ENCODE measurements at regions not wholly inside any gene's neighbourhood (a gene's known extent, or its start where the extent isn't known, plus 50 kb on each side); places are given as distances from the start of the nearest gene placed in this dataset.

GRCh38 chr15:93968773-93969172 is 262.6 kb upstream of the MCTP2 start:
- no peak overlapping the region for H3K9ac ChIP-seq (ENCODE audit: low read length in 3 of 3)
- no peak overlapping the region for H3K27ac ChIP-seq (ENCODE audit: low read depth in 2 of 2, low read length in 2 of 2)
- no peak overlapping the region for H3K4me3 ChIP-seq (ENCODE audit: low read length in 3 of 3)
- no peak for TF ChIP-seq CTCF (IDR thresholded peaks at IDR 0.05; ENCODE audit: borderline replicate concordance, extremely low read depth, insufficient read depth)
- FAIRE-seq = no peak
- no peaks in the 10 kb centered on the region for H3K36me3 ChIP-seq (ENCODE audit: control insufficient read depth in 2 of 3, insufficient read depth in 3 of 3, low read length in 3 of 3)
- H3K9me3 ChIP-seq (ENCODE audit: control insufficient read depth in 2 of 3, insufficient read depth in 1 of 3, low read length in 3 of 3) = no peaks in the 10 kb centered on the region
- no peaks in the 10 kb centered on the region for H3K4me1 ChIP-seq (ENCODE audit: control insufficient read depth in 2 of 3, insufficient read depth in 2 of 3, low read depth in 1 of 3, low read length in 3 of 3)
- no peaks in the 10 kb centered on the region for H3K27me3 ChIP-seq (ENCODE audit: control insufficient read depth, insufficient read depth, low read length)
- DNase-seq = no peak
- intact Hi-C loops (cut with DNase I) = no loop called here

DNA sequence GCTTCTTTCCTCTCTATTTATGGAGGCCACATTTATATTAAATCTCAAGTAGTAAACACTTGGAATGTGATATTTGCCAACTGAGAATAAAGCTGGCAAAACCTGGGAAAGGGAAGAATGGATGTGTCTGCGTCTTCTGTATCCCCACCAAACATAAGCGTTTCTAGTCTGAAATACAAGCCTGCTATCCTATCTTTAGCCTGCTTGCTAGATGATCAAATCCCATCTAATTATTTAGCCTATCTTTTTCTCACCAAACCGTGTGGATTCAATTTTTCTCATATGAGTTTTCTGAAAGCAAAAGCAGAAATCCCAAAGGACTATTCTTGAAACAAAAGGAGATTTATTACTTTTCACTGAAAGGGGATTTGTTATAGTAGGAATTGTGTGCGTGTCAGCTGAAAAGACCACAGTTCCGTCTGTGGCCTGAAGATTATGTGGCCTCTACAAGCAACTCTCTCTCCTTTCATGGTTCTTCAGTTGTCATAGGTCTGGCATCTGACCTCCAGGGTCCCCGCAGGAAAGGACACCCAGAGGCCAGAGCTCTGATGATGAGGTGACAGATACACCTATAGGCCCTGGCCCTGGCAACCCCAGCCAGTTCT is 266.0 kb upstream of the MCTP2 start:
- Histone ChIP-seq H3K36me3 (ENCODE audit: control insufficient read depth in 2 of 3, insufficient read depth in 3 of 3, low read length in 3 of 3) (no peaks in the 10 kb centered on the region), H3K27me3 (ENCODE audit: control insufficient read depth, insufficient read depth, low read length) (no peaks in the 10 kb centered on the region), H3K9me3 (ENCODE audit: control insufficient read depth in 2 of 3, insufficient read depth in 1 of 3, low read length in 3 of 3) (no peaks in the 10 kb centered on the region), H3K4me1 (ENCODE audit: control insufficient read depth in 2 of 3, insufficient read depth in 2 of 3, low read depth in 1 of 3, low read length in 3 of 3) (no peaks in the 10 kb centered on the region), H3K9ac (ENCODE audit: low read length in 3 of 3) (no peak overlapping the region), H3K27ac (ENCODE audit: low read depth in 2 of 2, low read length in 2 of 2) (no peak overlapping the region), H3K4me3 (ENCODE audit: low read length in 3 of 3) (no peak overlapping the region)
- FAIRE-seq (no peak), DNase-seq (no peak)
- intact Hi-C loops (cut with DNase I) = no loop called here
- TF ChIP-seq CTCF (IDR thresholded peaks at IDR 0.05; ENCODE audit: borderline replicate concordance, extremely low read depth, insufficient read depth) = no peak

DNA sequence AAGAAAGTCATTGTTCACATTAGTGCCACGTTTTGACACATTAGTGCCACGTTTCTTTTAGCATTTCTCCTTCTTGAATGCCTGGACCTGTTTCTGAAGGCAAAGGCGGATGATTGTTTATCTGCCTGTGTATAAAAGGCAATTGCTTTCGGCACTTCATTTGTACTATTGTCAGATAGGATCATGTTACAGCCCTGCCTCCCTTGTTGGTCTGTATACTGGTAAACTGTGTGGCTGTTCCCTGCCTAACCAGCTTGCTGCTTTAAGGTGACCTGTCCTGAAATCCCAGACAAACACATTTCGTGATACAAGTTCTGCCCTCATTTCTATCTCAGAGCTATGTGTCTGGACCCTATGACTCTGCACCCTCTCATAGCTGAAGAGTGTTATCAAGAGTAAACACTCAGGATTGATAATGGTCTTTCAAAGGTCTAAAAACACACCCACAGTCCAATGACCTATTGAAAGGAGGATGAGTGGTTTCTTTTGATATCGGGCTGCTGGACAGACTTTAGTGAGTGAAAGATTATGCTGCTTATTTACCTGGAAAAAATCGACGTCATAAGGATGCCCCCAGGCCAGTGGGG is 276.3 kb upstream of the MCTP2 start:
- Histone ChIP-seq H3K27me3 (ENCODE audit: control insufficient read depth, insufficient read depth, low read length) (no peaks in the 10 kb centered on the region), H3K9ac (ENCODE audit: low read length in 3 of 3) (no peak overlapping the region), H3K4me3 (ENCODE audit: low read length in 3 of 3) (no peak overlapping the region), H3K27ac (ENCODE audit: low read depth in 2 of 2, low read length in 2 of 2) (no peak overlapping the region), H3K4me1 (ENCODE audit: control insufficient read depth in 2 of 3, insufficient read depth in 2 of 3, low read depth in 1 of 3, low read length in 3 of 3) (no peaks in the 10 kb centered on the region), H3K9me3 (ENCODE audit: control insufficient read depth in 2 of 3, insufficient read depth in 1 of 3, low read length in 3 of 3) (no peaks in the 10 kb centered on the region), H3K36me3 (ENCODE audit: control insufficient read depth in 2 of 3, insufficient read depth in 3 of 3, low read length in 3 of 3) (no peaks in the 10 kb centered on the region)
- no peak for TF ChIP-seq CTCF (IDR thresholded peaks at IDR 0.05; ENCODE audit: borderline replicate concordance, extremely low read depth, insufficient read depth)
- no peak for DNase-seq
- intact Hi-C loops (cut with DNase I) = no loop called here
- FAIRE-seq = no peak

DNA sequence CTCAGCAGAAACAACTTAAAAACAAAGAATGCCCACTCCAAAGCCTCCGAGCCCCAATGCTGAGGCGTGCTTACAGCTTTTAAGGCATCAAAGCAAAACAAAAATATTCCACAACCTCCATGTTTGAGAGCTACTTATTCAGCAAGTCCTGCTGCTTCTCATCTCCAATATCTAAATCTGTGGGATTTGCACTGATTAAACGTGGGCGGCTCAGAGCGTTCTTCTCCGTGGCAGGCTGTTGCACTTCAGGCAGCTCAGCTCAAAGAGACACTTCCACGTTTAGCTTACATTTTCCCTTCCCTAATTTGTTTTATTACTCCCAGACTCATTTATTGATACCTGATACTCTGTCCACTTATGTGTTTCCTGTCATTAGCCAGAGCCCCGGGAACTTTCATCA is 282.6 kb upstream of the MCTP2 start:
- Histone ChIP-seq H3K9me3 (ENCODE audit: control insufficient read depth in 2 of 3, insufficient read depth in 1 of 3, low read length in 3 of 3) (no peaks in the 10 kb centered on the region), H3K4me1 (ENCODE audit: control insufficient read depth in 2 of 3, insufficient read depth in 2 of 3, low read depth in 1 of 3, low read length in 3 of 3) (no peaks in the 10 kb centered on the region), H3K27me3 (ENCODE audit: control insufficient read depth, insufficient read depth, low read length) (no peaks in the 10 kb centered on the region), H3K9ac (ENCODE audit: low read length in 3 of 3) (no peak overlapping the region), H3K27ac (ENCODE audit: low read depth in 2 of 2, low read length in 2 of 2) (no peak overlapping the region), H3K36me3 (ENCODE audit: control insufficient read depth in 2 of 3, insufficient read depth in 3 of 3, low read length in 3 of 3) (no peaks in the 10 kb centered on the region), H3K4me3 (ENCODE audit: low read length in 3 of 3) (no peak overlapping the region)
- peak in 1 of 5 donors; percentile 11 for DNase-seq
- no peak for TF ChIP-seq CTCF (IDR thresholded peaks at IDR 0.05; ENCODE audit: borderline replicate concordance, extremely low read depth, insufficient read depth)
- FAIRE-seq = no peak
- intact Hi-C loops (cut with DNase I) = no loop called here

Measured in kidney (tissue), 13 donors.